B cell (primary cell): ENCODE measurements at regions not wholly inside any gene's neighbourhood (a gene's known extent, or its start where the extent isn't known, plus 50 kb on each side); places are given as distances from the start of the nearest gene placed in this dataset.

Experiments used
- ATAC-seq: fragments of 200-7000 bp; cut with Tn5 transposase; one replicate; pipeline ENCODE4 v1.10.0; 2021; ENCODE audit warnings: low read depth, mild to moderate bottlenecking, moderate number of reproducible peaks, moderate library complexity
- CTCF ChIA-PET: fragments of 350-600 bp; sonication (Branson Sonifier 250); formaldehyde crosslinking; loops from one replicate; lab custom pipeline; 2021; ENCODE audit warnings: antibody characterized with exemption, inconsistent platforms; lab: Charles Lee
- POLR2A ChIA-PET: fragments of 350-600 bp; sonication (Branson Sonifier 250); formaldehyde crosslinking; loops from one replicate; lab custom pipeline; 2021; ENCODE audit warnings: antibody characterized with exemption; lab: Charles Lee
- DNase-seq: peaks from one replicate; pipeline ENCODE4 v3.0.0; 2013
- H2AFZ ChIP-seq: 2 replicates; pipeline ENCODE4 v1.6.1; 2012; ENCODE audit warnings: mild to moderate bottlenecking, low read depth, low read length; ENCODE audit not compliant: insufficient read depth, poor library complexity, severe bottlenecking
- H3K27ac ChIP-seq, 2 donors: 1 replicate in 1 of 2; 2 replicates in 1 of 2; pipeline ENCODE4 v1.5.1; 2012 to 2013; ENCODE audit warnings: low read length in 2 of 2, mild to moderate bottlenecking in 2 of 2, moderate library complexity in 1 of 2
- H3K27me3 ChIP-seq, 4 experiments: fragments of 200-600 bp in 1 of 4; sonication (generic) in 1 of 4; replicated peaks in 1 of 4; 1 replicate in 2 of 4; 2 replicates in 2 of 4; pipeline versions ENCODE4 v1.6.1 to v1.7.0; 2013 to 2016; ENCODE audit warnings: low read length in 3 of 4, mild to moderate bottlenecking in 2 of 4, mixed read lengths in 1 of 4, moderate library complexity in 1 of 4; ENCODE audit not compliant: insufficient read depth in 4 of 4, control insufficient read depth in 3 of 4; ENCODE audit errors: control extremely low read depth in 1 of 4
- H3K36me3 ChIP-seq, 2 experiments: replicated peaks in 1 of 2; 1 replicate in 1 of 2; 2 replicates in 1 of 2; pipeline versions ENCODE4 v1.6.1 to v1.7.1; 2013; ENCODE audit warnings: low read length in 1 of 2; ENCODE audit not compliant: insufficient read depth in 2 of 2, control insufficient read depth in 1 of 2; ENCODE audit errors: control extremely low read depth in 1 of 2, extremely low read depth in 1 of 2
- H3K4me1 ChIP-seq, 2 donors: fragments of 200-600 bp in 1 of 2; sonication (generic) in 1 of 2; 1 replicate in 1 of 2; 2 replicates in 1 of 2; pipeline versions ENCODE4 v1.5.1 to v1.6.1; 2013 to 2017; ENCODE audit warnings: low read length in 2 of 2; ENCODE audit not compliant: control insufficient read depth in 2 of 2, insufficient read depth in 2 of 2
- H3K4me2 ChIP-seq: replicated peaks from 2 replicates; pipeline ENCODE3; 2012; ENCODE audit warnings: mild to moderate bottlenecking, low read depth, low read length; ENCODE audit not compliant: poor library complexity, severe bottlenecking
- H3K4me3 ChIP-seq, 5 experiments: fragments of 200-600 bp in 1 of 5; sonication (generic) in 1 of 5; 1 replicate in 3 of 5; 2 replicates in 2 of 5; pipeline versions ENCODE4 v1.5.1 to v1.7.0; 2011 to 2016; ENCODE audit warnings: low read length in 4 of 5, mild to moderate bottlenecking in 4 of 5, low read depth in 2 of 5, control low read depth in 1 of 5, moderate library complexity in 1 of 5; ENCODE audit not compliant: insufficient read depth in 1 of 5; ENCODE audit errors: control extremely low read depth in 1 of 5, extremely low read depth in 1 of 5
- H3K79me2 ChIP-seq: fragments of 200-600 bp; sonication (generic); one replicate; pipeline ENCODE4 v1.6.0; 2016; ENCODE audit warnings: low read length; ENCODE audit not compliant: control insufficient read depth, insufficient read depth
- H3K9ac ChIP-seq: fragments of 200-600 bp; sonication (generic); 2 replicates; pipeline ENCODE4 v1.6.1; 2017; ENCODE audit warnings: mild to moderate bottlenecking, low read length, moderate library complexity
- H3K9me3 ChIP-seq, 3 donors: one replicate each; pipeline versions ENCODE4 v1.6.1 to v1.7.1; 2013; ENCODE audit warnings: low read length in 2 of 3; ENCODE audit not compliant: control insufficient read depth in 2 of 3, insufficient read depth in 1 of 3; ENCODE audit errors: control extremely low read depth in 1 of 3
- H4K20me1 ChIP-seq: 2 replicates; pipeline ENCODE4 v1.6.0; 2012; ENCODE audit warnings: mild to moderate bottlenecking, low read length; ENCODE audit not compliant: insufficient read depth, control insufficient read depth, poor library complexity, severe bottlenecking
- H3K27ac Mint-ChIP-seq: one replicate; pipeline ENCODE4 v1.8.0; 2021; ENCODE audit warnings: mixed read lengths
- H3K27me3 Mint-ChIP-seq: one replicate; pipeline ENCODE4 v1.8.0; 2021; ENCODE audit warnings: mixed read lengths
- H3K4me1 Mint-ChIP-seq: one replicate; pipeline ENCODE4 v1.8.0; 2021; ENCODE audit warnings: mixed read lengths
- H3K4me3 Mint-ChIP-seq: one replicate; pipeline ENCODE4 v1.8.0; 2021; ENCODE audit warnings: mixed read lengths
- H3K9me3 Mint-ChIP-seq: one replicate; pipeline ENCODE4 v1.8.0; 2022; ENCODE audit warnings: mixed read lengths; ENCODE audit not compliant: insufficient read depth
- EZH2 ChIP-seq: IDR thresholded peaks from 2 replicates; pipeline ENCODE4 v1.6.1; 2012; ENCODE audit warnings: borderline replicate concordance, low read depth, mild to moderate bottlenecking, moderate library complexity, low read length; ENCODE audit not compliant: insufficient read depth, poor library complexity, severe bottlenecking
- WGBS: methylation state at CpG from one replicate; pipeline ENCODE4 v1.1.5; 2013; ENCODE audit warnings: missing lambda C conversion rate; ENCODE audit not compliant: insufficient coverage; 5-methylcytosine and 5-hydroxymethylcytosine counted together
- intact Hi-C: fragments of 100-400 bp; cut with micrococcal nuclease; formaldehyde crosslinking; loops from one replicate; pipeline ENCODE4 v1.10.0; 2022
- TF ChIP-seq, protein P1 (sequence below): fragments of 200-600 bp; IDR thresholded peaks from one replicate; pipeline ENCODE4 v1.8.0; 2022; ENCODE audit warnings: antibody characterized with exemption, mild to moderate bottlenecking

GRCh38 chr4:31392923-31393322, 672.8 kb downstream of the PCDH7 start:
- ATAC-seq (no peak), DNase-seq (no peak)
- no CpG with 5 or more reads among the region's 2 CpGs for WGBS
- H3K9me3 ChIP-seq = no peaks in the 10 kb centered on the region
- H3K4me1 ChIP-seq = no peaks in the 10 kb centered on the region
- no peak overlapping the region for H3K27ac ChIP-seq
- H3K4me3 ChIP-seq = no peak overlapping the region
- H4K20me1 ChIP-seq = no peaks in the 10 kb centered on the region
- POLR2A ChIA-PET = no interaction called here
- CTCF ChIA-PET = no interaction called here
- Mint-ChIP-seq H3K9me3 (no peaks in the 10 kb centered on the region), H3K4me3 (no peak overlapping the region), H3K27me3 (no peaks in the 10 kb centered on the region), H3K27ac (no peak overlapping the region), H3K4me1 (no peaks in the 10 kb centered on the region)
- H2AFZ ChIP-seq = no peak overlapping the region
- H3K36me3 ChIP-seq = no peaks in the 10 kb centered on the region
- H3K79me2 ChIP-seq = no peaks in the 10 kb centered on the region
- H3K27me3 ChIP-seq = no peaks in the 10 kb centered on the region
- intact Hi-C loops = no loop called here
- H3K4me2 ChIP-seq = no peak overlapping the region
- no peak overlapping the region for H3K9ac ChIP-seq
- TF ChIP-seq EZH2 = no peak
- TF ChIP-seq, protein P1, sequence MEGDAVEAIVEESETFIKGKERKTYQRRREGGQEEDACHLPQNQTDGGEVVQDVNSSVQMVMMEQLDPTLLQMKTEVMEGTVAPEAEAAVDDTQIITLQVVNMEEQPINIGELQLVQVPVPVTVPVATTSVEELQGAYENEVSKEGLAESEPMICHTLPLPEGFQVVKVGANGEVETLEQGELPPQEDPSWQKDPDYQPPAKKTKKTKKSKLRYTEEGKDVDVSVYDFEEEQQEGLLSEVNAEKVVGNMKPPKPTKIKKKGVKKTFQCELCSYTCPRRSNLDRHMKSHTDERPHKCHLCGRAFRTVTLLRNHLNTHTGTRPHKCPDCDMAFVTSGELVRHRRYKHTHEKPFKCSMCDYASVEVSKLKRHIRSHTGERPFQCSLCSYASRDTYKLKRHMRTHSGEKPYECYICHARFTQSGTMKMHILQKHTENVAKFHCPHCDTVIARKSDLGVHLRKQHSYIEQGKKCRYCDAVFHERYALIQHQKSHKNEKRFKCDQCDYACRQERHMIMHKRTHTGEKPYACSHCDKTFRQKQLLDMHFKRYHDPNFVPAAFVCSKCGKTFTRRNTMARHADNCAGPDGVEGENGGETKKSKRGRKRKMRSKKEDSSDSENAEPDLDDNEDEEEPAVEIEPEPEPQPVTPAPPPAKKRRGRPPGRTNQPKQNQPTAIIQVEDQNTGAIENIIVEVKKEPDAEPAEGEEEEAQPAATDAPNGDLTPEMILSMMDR = no peak

DNA sequence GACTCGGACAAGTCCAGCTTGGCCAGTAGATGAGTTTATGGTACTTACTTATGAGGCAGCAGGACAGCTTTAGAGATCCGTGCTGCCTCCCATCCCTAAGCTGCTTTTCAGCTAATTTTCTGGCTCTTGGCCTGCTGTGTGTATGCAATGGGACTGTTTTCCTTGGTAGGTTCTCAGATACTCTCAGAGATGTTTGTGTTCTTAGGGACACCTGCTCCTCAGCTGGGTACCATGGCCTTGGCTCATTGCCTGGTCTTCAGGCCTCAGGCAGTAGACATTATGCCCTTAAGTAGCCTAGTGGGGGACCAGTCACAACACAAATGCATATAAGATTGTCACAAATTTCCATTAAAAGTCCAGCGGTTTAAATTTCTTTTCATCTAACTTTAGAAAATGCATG, 688.0 kb downstream of the PCDH7 start:
- Histone ChIP-seq H3K27ac (no peak overlapping the region), H2AFZ (no peak overlapping the region), H3K27me3 (no peaks in the 10 kb centered on the region), H4K20me1 (no peaks in the 10 kb centered on the region), H3K36me3 (no peaks in the 10 kb centered on the region), H3K4me2 (no peak overlapping the region), H3K79me2 (no peaks in the 10 kb centered on the region), H3K4me1 (no peaks in the 10 kb centered on the region), H3K9ac (no peak overlapping the region), H3K9me3 (no peaks in the 10 kb centered on the region), H3K4me3 (no peak overlapping the region)
- WGBS = 67% methylated on average over 1 of the region's 3 CpGs
- no peak overlapping the region for H3K27ac Mint-ChIP-seq
- DNase-seq = no peak
- CTCF ChIA-PET = no interaction called here
- POLR2A ChIA-PET = no interaction called here
- no peak for TF ChIP-seq EZH2
- TF ChIP-seq, protein P1 = no peak
- no peaks in the 10 kb centered on the region for H3K4me1 Mint-ChIP-seq
- H3K4me3 Mint-ChIP-seq = no peak overlapping the region
- peaks cover under 1% of the 10 kb centered on the region for H3K9me3 Mint-ChIP-seq
- intact Hi-C loops = no loop called here
- ATAC-seq = no peak
- no peaks in the 10 kb centered on the region for H3K27me3 Mint-ChIP-seq
